ENCODE measurements at regions not wholly inside any gene's neighbourhood (a gene's known extent, or its start where the extent isn't known, plus 50 kb on each side); places are given as distances from the start of the nearest gene placed in this dataset.

- DNase-seq = no peak
- WGBS, 5 donors = 35 to 69% (median 57%) methylated on average over 3 of the region's 3 CpGs
- Histone ChIP-seq H3K4me1 (peaks cover 0 to 24% (median 4%) of the 10 kb centered on the region in 4 donors), H3K4me3 (no peak overlapping the region), H3K27ac (no peak overlapping the region), H3K36me3 (no peaks in the 10 kb centered on the region), H3K27me3 (no peaks in the 10 kb centered on the region), H3K9me3 (no peaks in the 10 kb centered on the region)
- intact Hi-C loops (cut with DNase I; ENCODE audit: low total_unique reads) = no loop called here
- TF ChIP-seq POLR2A (IDR thresholded peaks at IDR 0.05) (no peak), POLR2AphosphoS5 (IDR thresholded peaks at IDR 0.05) (no peak), CTCF (IDR thresholded peaks at IDR 0.05) (no peak), EP300 (IDR thresholded peaks at IDR 0.05) (no peak)
Measured at GRCh38 chr3:30113906-30114305, 492.5 kb upstream of the TGFBR2 start.

GRCh38 chr3:30114918-30115317 is 491.5 kb upstream of the TGFBR2 start:
- no peaks in the 10 kb centered on the region for H3K9me3 ChIP-seq
- H3K4me3 ChIP-seq = no peak overlapping the region
- 23 to 61% (median 44%) methylated on average over 2 of the region's 2 CpGs for WGBS, 5 donors
- intact Hi-C loops (cut with DNase I; ENCODE audit: low total_unique reads) = no loop called here
- TF ChIP-seq CTCF (IDR thresholded peaks at IDR 0.05) = no peak
- TF ChIP-seq POLR2AphosphoS5 (IDR thresholded peaks at IDR 0.05) = no peak
- TF ChIP-seq POLR2A (IDR thresholded peaks at IDR 0.05) = no peak
- no peak for TF ChIP-seq EP300 (IDR thresholded peaks at IDR 0.05)
- no peak for DNase-seq
- H3K4me1 ChIP-seq = peaks cover 0 to 24% (median 4%) of the 10 kb centered on the region in 4 donors
- no peaks in the 10 kb centered on the region for H3K36me3 ChIP-seq
- H3K27me3 ChIP-seq = no peaks in the 10 kb centered on the region
- no peak overlapping the region for H3K27ac ChIP-seq

GRCh38 chr3:30122359-30122758 is 484.0 kb upstream of the TGFBR2 start:
- TF ChIP-seq POLR2A (IDR thresholded peaks at IDR 0.05) = no peak
- no peak for DNase-seq
- intact Hi-C loops (cut with DNase I; ENCODE audit: low total_unique reads) = no loop called here
- 69 to 89% (median 72%) methylated on average over 1 of the region's 1 CpG for WGBS, 5 donors
- Histone ChIP-seq H3K9me3 (peaks cover 0 to 3% (median 0%) of the 10 kb centered on the region in 4 donors), H3K27ac (no peak overlapping the region), H3K27me3 (no peaks in the 10 kb centered on the region), H3K4me3 (no peak overlapping the region), H3K36me3 (no peaks in the 10 kb centered on the region), H3K4me1 (no peaks in the 10 kb centered on the region)

- H3K27me3 ChIP-seq = no peaks in the 10 kb centered on the region
- H3K4me3 ChIP-seq = no peak overlapping the region
- TF ChIP-seq EP300 (IDR thresholded peaks at IDR 0.05) (no peak), CTCF (IDR thresholded peaks at IDR 0.05) (no peak)
- intact Hi-C loops (cut with DNase I; ENCODE audit: low total_unique reads) = no loop called here
- no peaks in the 10 kb centered on the region for H3K36me3 ChIP-seq
- WGBS, 5 donors = 54 to 66% (median 58%) methylated on average over 3 of the region's 3 CpGs
- no peak overlapping the region for H3K27ac ChIP-seq
- H3K4me1 ChIP-seq = no peaks in the 10 kb centered on the region
- no peak for DNase-seq
- peaks cover 0 to 10% (median 0%) of the 10 kb centered on the region in 4 donors for H3K9me3 ChIP-seq
Measured at GRCh38 chr3:30123224-30123623, 483.2 kb upstream of the TGFBR2 start.

DNA sequence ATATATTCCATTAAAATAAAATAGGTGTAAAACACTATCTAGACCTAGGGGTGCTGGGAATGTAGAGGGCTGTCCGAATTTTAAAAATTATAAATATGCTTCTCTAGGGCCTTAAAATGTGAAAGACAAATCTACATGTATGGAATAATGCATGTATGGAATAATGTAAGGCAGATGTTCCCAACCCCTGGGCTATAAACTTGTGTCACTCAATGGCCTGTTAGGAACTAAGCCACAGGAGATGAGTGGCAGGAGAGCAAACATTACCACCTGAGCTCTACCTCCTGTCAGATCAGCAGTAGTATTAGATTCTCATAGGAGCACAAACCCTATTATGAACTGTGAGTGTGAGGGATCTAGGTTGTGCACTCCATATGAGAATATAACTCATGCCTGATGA is 482.6 kb upstream of the TGFBR2 start:
- Histone ChIP-seq H3K4me1 (no peaks in the 10 kb centered on the region), H3K9me3 (peaks cover 0 to 10% (median 0%) of the 10 kb centered on the region in 4 donors), H3K36me3 (no peaks in the 10 kb centered on the region), H3K27ac (no peak overlapping the region), H3K27me3 (no peaks in the 10 kb centered on the region), H3K4me3 (no peak overlapping the region)
- intact Hi-C loops (cut with DNase I; ENCODE audit: low total_unique reads) = no loop called here
- WGBS, 5 donors = 81 to 100% (median 90%) methylated on average over 1 of the region's 1 CpG
- no peak for TF ChIP-seq POLR2A (IDR thresholded peaks at IDR 0.05)
- no peak for TF ChIP-seq POLR2AphosphoS5 (IDR thresholded peaks at IDR 0.05)
- no peak for TF ChIP-seq EP300 (IDR thresholded peaks at IDR 0.05)
- no peak for TF ChIP-seq CTCF (IDR thresholded peaks at IDR 0.05)
- no peak for DNase-seq
